Fibroblast of mammary gland (primary cell): ENCODE measurements at regions not wholly inside any gene's neighbourhood (a gene's known extent, or its start where the extent isn't known, plus 50 kb on each side); places are given as distances from the start of the nearest gene placed in this dataset.
A peak's percentile ranks its signal among the peaks of the same experiment; 100 is the strongest.

ENCODE experiments used
- DNase-seq: peaks from one replicate; pipeline ENCODE4 v3.0.0-alpha.2; 2010; ENCODE audit warnings: low read depth
- H3K4me3 ChIP-seq: 2 replicates; pipeline ENCODE4 v1.5.1; 2011; ENCODE audit warnings: low read depth, mild to moderate bottlenecking, low read length, moderate library complexity; ENCODE audit not compliant: control insufficient read depth
- CTCF ChIP-seq: conservative IDR thresholded peaks from 2 replicates; pipeline ENCODE4 v1.5.1; 2011; ENCODE audit warnings: low read depth, low read length, inconsistent platforms; ENCODE audit not compliant: control insufficient read depth, insufficient read depth

- TF ChIP-seq CTCF: no peak
- DNase-seq: no peak
- H3K4me3 ChIP-seq: no peak overlapping the region
Measured at GRCh38 chr16:77536809-77537208, 102.0 kb upstream of the ADAMTS18 start.

- H3K4me3 ChIP-seq: no peak overlapping the region
- TF ChIP-seq CTCF: no peak
- no peak for DNase-seq
Measured at GRCh38 chr16:77539421-77540034, 104.7 kb upstream of the ADAMTS18 start.

GRCh38 chr16:77540646-77541045, 105.8 kb upstream of the ADAMTS18 start:
- DNase-seq: peak; percentile 16
- no peak overlapping the region for H3K4me3 ChIP-seq
- TF ChIP-seq CTCF: no peak

- TF ChIP-seq CTCF: no peak
- no peak for DNase-seq
- no peak overlapping the region for H3K4me3 ChIP-seq
Measured at GRCh38 chr16:77541165-77541564, 106.3 kb upstream of the ADAMTS18 start.

- TF ChIP-seq CTCF: no peak
- no peak overlapping the region for H3K4me3 ChIP-seq
- DNase-seq: no peak
Measured at GRCh38 chr16:77548151-77548550, 113.3 kb upstream of the ADAMTS18 start.

- peak; percentile 36 for DNase-seq
- no peak for TF ChIP-seq CTCF
- H3K4me3 ChIP-seq: no peak overlapping the region
Measured at GRCh38 chr16:77548766-77549165, 113.9 kb upstream of the ADAMTS18 start.

- no peak for TF ChIP-seq CTCF
- DNase-seq: no peak
- no peak overlapping the region for H3K4me3 ChIP-seq
Measured at GRCh38 chr16:77549876-77550275, 115.0 kb upstream of the ADAMTS18 start.
